Esophagus muscularis mucosa (tissue), 4 donors: ENCODE measurements at regions not wholly inside any gene's neighbourhood (a gene's known extent, or its start where the extent isn't known, plus 50 kb on each side); places are given as distances from the start of the nearest gene placed in this dataset.
"Not testable (repeated sequence)": the region's sequence is repeated elsewhere in the genome, so short reads cannot be mapped to it uniquely, and the experiment has no call there.

Experiments used
- DNase-seq: peaks from one replicate; pipeline ENCODE4 v3.0.0-alpha.2; 2017; ENCODE audit errors: extremely low spot score
- H3K27ac ChIP-seq, 4 donors: fragments of 200-600 bp; sonication (generic); replicated peaks in 1 of 4; 1 replicate in 3 of 4; 2 replicates in 1 of 4; pipeline ENCODE4 v1.5.1; 2016 to 2019; ENCODE audit warnings: mild to moderate bottlenecking in 1 of 4
- H3K27me3 ChIP-seq, 4 donors: fragments of 200-600 bp; sonication (generic); one replicate each; pipeline versions ENCODE4 v1.5.1 to v1.6.0; 2016 to 2019
- H3K36me3 ChIP-seq, 4 donors: fragments of 200-600 bp; sonication (generic); one replicate each; pipeline ENCODE4 v1.5.1; 2016 to 2019
- H3K4me1 ChIP-seq, 4 donors: fragments of 200-600 bp; sonication (generic); one replicate each; pipeline ENCODE4 v1.5.1; 2016 to 2019
- H3K4me3 ChIP-seq, 4 donors: fragments of 200-600 bp; sonication (generic); 1 replicate in 2 of 4; 2 replicates in 2 of 4; pipeline ENCODE4 v1.5.1; 2016 to 2019; ENCODE audit warnings: mild to moderate bottlenecking in 4 of 4, moderate library complexity in 1 of 4
- H3K9me3 ChIP-seq, 4 donors: fragments of 200-600 bp; sonication (generic); 1 replicate in 3 of 4; 2 replicates in 1 of 4; pipeline ENCODE4 v1.5.1; 2016 to 2019
- EP300 ChIP-seq: sonication (generic); formaldehyde crosslinking; IDR thresholded peaks from one replicate; pipeline ENCODE4 v1.6.1; 2017; ENCODE audit warnings: antibody characterized with exemption
- POLR2A ChIP-seq: fragments of 450-650 bp; IDR thresholded peaks from one replicate; pipeline ENCODE4 v1.6.1; 2017; ENCODE audit warnings: antibody characterized with exemption, moderate library complexity, mild to moderate bottlenecking, low read depth
- POLR2AphosphoS5 ChIP-seq, 2 donors: sonication (generic); formaldehyde crosslinking; IDR thresholded peaks; one replicate each; pipeline ENCODE4 v1.6.1; 2017; ENCODE audit warnings: antibody characterized with exemption in 2 of 2
- WGBS: methylation state at CpG from one replicate; pipeline ENCODE4 v1.1.5; 2018; 5-methylcytosine and 5-hydroxymethylcytosine counted together
- intact Hi-C: fragments of 100-400 bp; cut with DNase I; formaldehyde crosslinking; loops from one replicate; pipeline ENCODE4 v1.15.1; 2023
- TF ChIP-seq, protein P1 (sequence below), 3 experiments: fragments of 200-600 bp in 2 of 3; fragments of 450-650 bp in 1 of 3; sonication (generic) in 2 of 3; IDR thresholded peaks; one replicate each; pipeline ENCODE4 v1.5.1; 2017 to 2019; ENCODE audit warnings: antibody characterized with exemption in 3 of 3, mild to moderate bottlenecking in 2 of 3, moderate library complexity in 1 of 3

DNA sequence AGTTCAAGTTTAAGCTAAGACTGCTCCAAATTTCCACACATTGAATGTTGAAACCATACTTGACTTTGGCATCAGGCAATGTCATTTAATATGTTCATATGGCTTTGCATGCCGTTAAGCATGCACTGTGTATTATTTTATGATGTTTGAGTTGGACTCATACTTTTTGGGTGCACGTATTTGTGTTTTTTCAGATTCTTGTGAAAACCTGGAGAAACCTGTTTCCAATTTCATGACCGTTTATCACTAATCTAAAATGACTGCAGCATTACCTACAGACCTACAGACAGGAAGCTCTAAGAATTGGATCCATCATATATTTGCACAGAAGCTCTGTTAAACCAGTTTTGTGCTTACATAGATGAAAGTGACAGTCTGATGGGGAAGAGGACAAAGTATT, 1093.0 kb upstream of the INTU start:
- intact Hi-C loops: no loop called here
- H3K27ac ChIP-seq: no peak overlapping the region
- no peak for TF ChIP-seq POLR2AphosphoS5 (IDR thresholded peaks at IDR 0.05)
- TF ChIP-seq, protein P1, sequence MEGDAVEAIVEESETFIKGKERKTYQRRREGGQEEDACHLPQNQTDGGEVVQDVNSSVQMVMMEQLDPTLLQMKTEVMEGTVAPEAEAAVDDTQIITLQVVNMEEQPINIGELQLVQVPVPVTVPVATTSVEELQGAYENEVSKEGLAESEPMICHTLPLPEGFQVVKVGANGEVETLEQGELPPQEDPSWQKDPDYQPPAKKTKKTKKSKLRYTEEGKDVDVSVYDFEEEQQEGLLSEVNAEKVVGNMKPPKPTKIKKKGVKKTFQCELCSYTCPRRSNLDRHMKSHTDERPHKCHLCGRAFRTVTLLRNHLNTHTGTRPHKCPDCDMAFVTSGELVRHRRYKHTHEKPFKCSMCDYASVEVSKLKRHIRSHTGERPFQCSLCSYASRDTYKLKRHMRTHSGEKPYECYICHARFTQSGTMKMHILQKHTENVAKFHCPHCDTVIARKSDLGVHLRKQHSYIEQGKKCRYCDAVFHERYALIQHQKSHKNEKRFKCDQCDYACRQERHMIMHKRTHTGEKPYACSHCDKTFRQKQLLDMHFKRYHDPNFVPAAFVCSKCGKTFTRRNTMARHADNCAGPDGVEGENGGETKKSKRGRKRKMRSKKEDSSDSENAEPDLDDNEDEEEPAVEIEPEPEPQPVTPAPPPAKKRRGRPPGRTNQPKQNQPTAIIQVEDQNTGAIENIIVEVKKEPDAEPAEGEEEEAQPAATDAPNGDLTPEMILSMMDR (IDR thresholded peaks at IDR 0.05): no peak
- no peak for TF ChIP-seq POLR2A
- TF ChIP-seq EP300: no peak
- no peaks in the 10 kb centered on the region for H3K27me3 ChIP-seq
- H3K36me3 ChIP-seq: no peaks in the 10 kb centered on the region
- no peak for DNase-seq
- WGBS: 100% methylated on average over 3 of the region's 3 CpGs
- H3K9me3 ChIP-seq: no peaks in the 10 kb centered on the region
- H3K4me1 ChIP-seq: no peaks in the 10 kb centered on the region
- no peak overlapping the region for H3K4me3 ChIP-seq

DNA sequence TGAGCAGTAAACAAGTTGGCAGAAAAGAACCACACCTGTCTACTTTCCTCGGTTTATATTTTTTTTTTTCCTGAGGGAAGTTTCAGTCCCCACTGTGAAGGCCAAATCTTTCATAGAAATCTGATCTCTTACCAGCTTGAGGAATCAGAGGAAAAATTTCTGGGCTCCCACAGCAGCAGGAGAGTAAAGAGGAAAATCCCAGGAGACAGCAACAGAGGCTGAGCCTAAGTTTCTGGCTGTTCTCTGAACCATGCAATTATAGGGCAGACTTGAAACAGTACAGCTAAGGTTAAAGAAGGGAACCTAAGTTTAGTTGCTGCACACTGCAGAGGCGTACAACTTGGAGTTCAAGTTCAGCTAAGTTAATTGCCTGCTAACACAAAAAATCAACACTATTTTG, 1090.9 kb upstream of the INTU start:
- TF ChIP-seq POLR2A: no peak
- H3K27me3 ChIP-seq: no peaks in the 10 kb centered on the region
- no peaks in the 10 kb centered on the region for H3K36me3 ChIP-seq
- WGBS: 77% methylated on average over 2 of the region's 2 CpGs
- H3K9me3 ChIP-seq: no peaks in the 10 kb centered on the region
- DNase-seq: no peak
- no peak overlapping the region for H3K27ac ChIP-seq
- no peak overlapping the region for H3K4me3 ChIP-seq
- intact Hi-C loops: no loop called here
- H3K4me1 ChIP-seq: no peaks in the 10 kb centered on the region

DNA sequence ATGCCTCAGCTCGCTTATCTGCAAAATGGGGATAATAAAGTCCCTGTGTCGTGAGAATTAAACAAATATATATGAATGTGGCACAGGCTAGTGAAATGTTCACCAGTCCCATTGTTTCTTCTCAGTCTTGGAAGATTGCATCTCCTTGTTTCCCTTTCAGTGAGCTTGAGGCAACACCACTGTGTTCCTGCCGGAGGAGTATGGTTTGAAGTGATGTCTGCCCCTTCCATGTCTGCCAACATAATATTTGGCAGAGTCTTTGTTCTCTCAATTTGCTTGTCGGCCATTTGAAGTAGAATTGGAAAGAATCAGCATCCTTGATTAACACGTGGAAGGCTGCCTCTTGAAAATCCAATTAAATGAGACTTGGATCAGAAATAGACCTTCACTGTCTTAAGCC, 1088.5 kb upstream of the INTU start:
- Histone ChIP-seq H3K4me3 (no peak overlapping the region), H3K4me1 (no peaks in the 10 kb centered on the region), H3K9me3 (no peaks in the 10 kb centered on the region), H3K27ac (no peak overlapping the region), H3K27me3 (no peaks in the 10 kb centered on the region), H3K36me3 (no peaks in the 10 kb centered on the region)
- WGBS: 77% methylated on average over 5 of the region's 5 CpGs
- no peak for DNase-seq
- intact Hi-C loops: no loop called here
- TF ChIP-seq POLR2A: no peak
- TF ChIP-seq, protein P1 (IDR thresholded peaks at IDR 0.05): no peak

DNA sequence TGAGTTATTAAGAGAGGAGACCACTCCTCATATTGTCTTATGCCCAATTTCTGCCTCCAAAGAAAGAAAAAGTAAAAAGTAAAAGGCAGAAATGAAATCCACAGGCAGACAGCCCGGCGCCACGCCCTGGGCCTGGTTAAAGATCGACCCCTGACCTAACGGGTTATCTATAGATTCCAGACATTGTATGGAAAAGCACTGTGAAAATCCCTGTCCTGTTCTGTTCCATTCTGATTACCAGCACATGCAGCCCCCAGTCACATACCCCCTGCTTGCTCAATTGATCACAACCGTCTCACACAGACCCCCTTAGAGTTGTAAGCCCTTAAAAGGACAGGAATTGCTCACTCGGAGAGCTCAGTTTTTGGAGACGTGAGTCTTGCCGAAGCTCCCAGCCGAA, 1086.6 kb upstream of the INTU start:
- H3K27me3 ChIP-seq, H3K4me1 ChIP-seq, DNase-seq, H3K27ac ChIP-seq, H3K4me3 ChIP-seq, H3K9me3 ChIP-seq, H3K36me3 ChIP-seq, intact Hi-C loops: not testable (repeated sequence)
- WGBS: 95% methylated on average over 10 of the region's 10 CpGs

DNA sequence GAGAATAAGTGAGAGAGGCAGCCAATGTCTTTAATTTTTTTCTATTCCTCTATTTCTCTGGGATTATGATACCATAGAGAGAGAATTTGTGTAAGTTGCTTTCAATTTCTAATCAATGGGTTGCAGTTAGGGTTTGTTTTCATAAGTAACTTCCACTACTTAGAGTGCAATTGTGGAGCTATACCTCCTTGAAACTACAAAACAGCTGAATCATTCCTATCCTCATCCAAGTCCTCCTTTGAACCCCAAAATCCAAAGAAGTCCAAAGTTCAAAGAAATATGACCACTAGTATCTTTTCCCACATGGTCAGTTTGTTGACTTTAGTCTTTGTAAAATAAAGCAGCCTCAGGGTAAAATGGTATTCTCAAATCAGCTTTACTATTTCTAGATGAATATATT, 1085.4 kb upstream of the INTU start:
- Histone ChIP-seq H3K27ac (no peak overlapping the region), H3K4me3 (no peak overlapping the region), H3K4me1 (no peaks in the 10 kb centered on the region), H3K9me3 (no peaks in the 10 kb centered on the region), H3K36me3 (no peaks in the 10 kb centered on the region), H3K27me3 (no peaks in the 10 kb centered on the region)
- intact Hi-C loops: no loop called here
- TF ChIP-seq POLR2A (no peak), POLR2AphosphoS5 (IDR thresholded peaks at IDR 0.05) (no peak), EP300 (no peak)
- TF ChIP-seq, protein P1 (IDR thresholded peaks at IDR 0.05): no peak
- DNase-seq: no peak

DNA sequence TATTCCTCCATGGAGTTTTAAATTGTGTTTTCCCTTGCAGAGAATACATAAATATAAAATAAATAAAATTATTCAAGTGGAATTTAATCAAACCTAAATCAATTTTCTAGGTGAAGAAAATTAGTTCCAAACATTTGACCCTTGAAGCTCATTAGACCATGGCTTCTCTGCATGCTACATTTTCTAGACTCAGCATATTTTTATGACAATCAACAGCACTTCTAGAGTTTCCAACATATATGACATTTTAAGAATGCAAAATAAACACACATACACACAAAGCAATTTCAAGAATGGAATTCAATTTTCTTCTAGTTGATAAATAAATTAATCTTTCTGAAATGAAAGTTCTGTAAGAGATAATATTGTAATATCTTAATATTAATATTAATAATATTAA, 1083.9 kb upstream of the INTU start:
- no peaks in the 10 kb centered on the region for H3K27me3 ChIP-seq
- no peak overlapping the region for H3K27ac ChIP-seq
- no peak overlapping the region for H3K4me3 ChIP-seq
- intact Hi-C loops: no loop called here
- no peaks in the 10 kb centered on the region for H3K36me3 ChIP-seq
- no peaks in the 10 kb centered on the region for H3K9me3 ChIP-seq
- no peak for DNase-seq
- H3K4me1 ChIP-seq: no peaks in the 10 kb centered on the region
- TF ChIP-seq POLR2AphosphoS5 (IDR thresholded peaks at IDR 0.05): no peak
- no peak for TF ChIP-seq EP300
- TF ChIP-seq, protein P1 (IDR thresholded peaks at IDR 0.05): no peak
- no peak for TF ChIP-seq POLR2A
